Choroid plexus epithelial cell (primary cell): ENCODE measurements at regions not wholly inside any gene's neighbourhood (a gene's known extent, or its start where the extent isn't known, plus 50 kb on each side); places are given as distances from the start of the nearest gene placed in this dataset.
A peak's percentile ranks its signal among the peaks of the same experiment; 100 is the strongest.
"Not testable (repeated sequence)": the region's sequence is repeated elsewhere in the genome, so short reads cannot be mapped to it uniquely, and the experiment has no call there.

Experiments used
- DNase-seq: peaks from one replicate; pipeline ENCODE4 v3.0.0-alpha.2; 2010; ENCODE audit warnings: low read depth
- H3K4me3 ChIP-seq: 2 replicates; pipeline ENCODE4 v1.5.1; 2011; ENCODE audit warnings: low read depth, mild to moderate bottlenecking, control low read depth, low read length, moderate library complexity
- CTCF ChIP-seq: conservative IDR thresholded peaks from 2 replicates; pipeline ENCODE4 v1.5.1; 2011; ENCODE audit warnings: low read depth, mild to moderate bottlenecking, control low read depth, inconsistent platforms, low read length, moderate library complexity

- DNase-seq: peak; percentile 2
- TF ChIP-seq CTCF: no peak
Observed at GRCh38 chr6:81515562-81516453, 236.7 kb downstream of the TENT5A start.

GRCh38 chr6:81514195-81514594 is 238.3 kb downstream of the TENT5A start:
- not testable (repeated sequence) for DNase-seq, H3K4me3 ChIP-seq

More at GRCh38 chr6:81515562-81516453, 236.7 kb downstream of the TENT5A start:
- no peak overlapping the region for H3K4me3 ChIP-seq

GRCh38 chr6:81511423-81511822 is 241.1 kb downstream of the TENT5A start:
- no peak overlapping the region for H3K4me3 ChIP-seq
- DNase-seq: peak; percentile 38
- TF ChIP-seq CTCF: no peak

- H3K4me3 ChIP-seq: no peak overlapping the region
- DNase-seq: no peak
- no peak for TF ChIP-seq CTCF
Observed at GRCh38 chr6:81495999-81496398, 256.5 kb downstream of the TENT5A start.

- TF ChIP-seq CTCF: no peak
- peak; percentile 18 for DNase-seq
- no peak overlapping the region for H3K4me3 ChIP-seq
Observed at GRCh38 chr6:81491454-81492101, 260.9 kb downstream of the TENT5A start.

GRCh38 chr6:81487489-81487888 is 265.0 kb downstream of the TENT5A start:
- DNase-seq: peak; percentile 19
- TF ChIP-seq CTCF: no peak
- H3K4me3 ChIP-seq: no peak overlapping the region

- TF ChIP-seq CTCF: no peak
- no peak overlapping the region for H3K4me3 ChIP-seq
- DNase-seq: no peak
Observed at GRCh38 chr6:81486234-81486633, 266.2 kb downstream of the TENT5A start.
